Mononuclear cell (primary cell): ENCODE measurements at regions not wholly inside any gene's neighbourhood (a gene's known extent, or its start where the extent isn't known, plus 50 kb on each side); places are given as distances from the start of the nearest gene placed in this dataset.
"Not testable (repeated sequence)": the region's sequence is repeated elsewhere in the genome, so short reads cannot be mapped to it uniquely, and the experiment has no call there.

ENCODE experiments used
- H3K27me3 ChIP-seq: 2 replicates; pipeline ENCODE4 v1.6.0; 2011; ENCODE audit warnings: low read length, control low read depth; ENCODE audit not compliant: insufficient read depth
- H3K4me1 ChIP-seq: 2 replicates; pipeline ENCODE4 v1.5.1; 2011; ENCODE audit warnings: mild to moderate bottlenecking, low read length, control low read depth; ENCODE audit not compliant: insufficient read depth
- H3K4me3 ChIP-seq: 2 replicates; pipeline ENCODE4 v1.5.1; 2011; ENCODE audit warnings: mild to moderate bottlenecking, low read length, moderate library complexity
- H3K9me3 ChIP-seq: 2 replicates; pipeline ENCODE4 v1.5.1; 2011; ENCODE audit warnings: low read depth, mild to moderate bottlenecking, control low read depth, low read length

DNA sequence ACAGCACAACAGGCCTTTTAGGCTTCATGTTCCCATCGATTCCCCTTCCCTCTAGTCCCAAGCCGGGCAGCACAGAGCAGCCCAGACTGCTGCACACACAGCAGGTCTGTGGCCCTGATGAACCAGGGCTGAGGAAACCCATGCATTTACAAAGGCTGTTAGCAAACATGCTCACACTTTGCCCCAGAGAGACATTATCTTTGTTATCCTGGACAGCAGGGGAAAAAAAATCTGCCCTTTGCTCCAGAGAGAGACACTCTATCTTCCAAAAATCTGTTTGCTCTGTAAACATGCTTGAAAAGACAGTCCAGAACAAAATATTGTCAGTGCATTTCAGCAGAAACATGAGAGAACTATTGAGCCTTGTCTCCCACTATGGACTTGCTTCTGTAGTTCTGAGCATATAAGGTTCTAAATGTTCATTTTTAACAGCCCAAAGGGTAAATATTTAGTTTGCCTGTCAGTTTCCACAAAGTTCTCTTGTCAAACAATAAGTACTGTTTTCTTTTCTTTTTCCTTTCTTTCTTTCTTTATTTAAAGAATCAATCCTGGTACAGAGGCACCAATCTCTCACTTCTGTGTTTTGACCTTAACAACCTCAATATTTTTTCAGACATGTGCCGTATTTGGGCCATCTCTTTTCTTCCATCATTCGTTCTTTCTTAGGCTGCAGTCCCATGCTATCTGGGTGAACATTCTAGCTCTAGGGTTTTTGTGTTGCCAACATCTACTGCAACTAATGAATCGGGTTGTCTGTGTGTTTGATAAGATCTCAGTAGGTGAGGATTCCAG is 468.0 kb downstream of the EPM2A start:
- no peaks in the 10 kb centered on the region for H3K27me3 ChIP-seq
- H3K4me1 ChIP-seq = no peaks in the 10 kb centered on the region
- no peak overlapping the region for H3K4me3 ChIP-seq
- H3K9me3 ChIP-seq = no peaks in the 10 kb centered on the region

DNA sequence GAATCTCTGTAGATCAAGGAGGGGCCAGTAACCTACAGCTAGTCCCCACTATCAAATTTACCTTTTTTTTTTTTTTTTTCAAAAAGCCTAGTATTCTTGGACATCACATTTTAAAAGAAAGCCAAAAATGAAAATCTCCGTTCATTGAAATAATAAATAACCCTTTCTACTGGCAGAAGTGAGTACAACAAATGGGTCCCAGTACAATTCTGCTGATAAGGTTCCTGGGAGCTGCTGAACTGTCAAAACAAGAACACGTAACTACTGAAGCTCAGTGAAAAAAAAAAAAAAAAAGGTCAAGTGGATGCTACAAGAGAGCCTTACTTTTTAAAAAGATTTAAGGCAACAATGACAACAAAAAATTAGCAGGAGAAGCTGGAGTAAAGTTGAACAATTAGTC is 464.9 kb downstream of the EPM2A start:
- H3K27me3 ChIP-seq = no peaks in the 10 kb centered on the region
- H3K4me3 ChIP-seq = no peak overlapping the region
- no peaks in the 10 kb centered on the region for H3K4me1 ChIP-seq
- no peaks in the 10 kb centered on the region for H3K9me3 ChIP-seq

GRCh38 chr6:145271040-145271439 is 464.3 kb downstream of the EPM2A start:
- Histone ChIP-seq H3K4me3 (no peak overlapping the region), H3K27me3 (no peaks in the 10 kb centered on the region), H3K4me1 (no peaks in the 10 kb centered on the region), H3K9me3 (no peaks in the 10 kb centered on the region)

DNA sequence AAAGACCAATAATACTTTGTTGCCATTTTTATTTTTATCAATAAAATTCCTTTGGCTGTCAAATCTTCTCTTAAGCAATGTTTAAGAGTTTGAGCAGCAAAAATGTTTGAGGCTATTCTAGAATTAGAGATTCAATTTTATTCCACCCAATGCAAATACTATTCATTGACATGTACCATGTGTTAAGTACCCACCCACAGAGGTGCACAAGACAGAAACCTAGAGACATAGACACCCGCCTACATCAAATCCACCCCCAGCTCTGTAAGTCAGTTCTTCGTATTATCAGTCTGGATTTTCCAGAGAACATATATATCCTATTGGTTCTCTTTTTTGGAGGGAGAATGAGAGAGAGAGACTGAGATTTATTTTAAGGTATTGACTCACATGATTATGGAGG is 463.7 kb downstream of the EPM2A start:
- Histone ChIP-seq H3K4me1 (no peaks in the 10 kb centered on the region), H3K9me3 (no peaks in the 10 kb centered on the region), H3K4me3 (no peak overlapping the region), H3K27me3 (no peaks in the 10 kb centered on the region)

DNA sequence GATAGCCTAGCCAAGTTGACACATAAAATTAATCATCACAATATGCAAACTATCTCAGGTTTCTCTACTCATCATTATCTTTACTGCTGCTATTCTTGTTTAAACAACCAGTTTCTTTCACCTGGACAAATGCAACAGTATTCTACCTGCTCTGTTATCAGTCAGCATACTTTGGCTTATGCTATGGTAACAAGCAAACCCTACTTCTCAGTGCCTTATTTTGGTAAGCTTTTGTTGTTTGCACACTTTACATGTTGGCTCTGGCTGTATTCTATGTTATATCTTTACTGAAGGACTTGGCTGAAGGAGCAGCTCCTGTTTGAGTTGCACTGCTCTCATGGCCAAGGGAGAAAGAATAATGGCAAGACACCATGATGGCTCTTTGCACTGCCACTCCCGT is 463.1 kb downstream of the EPM2A start:
- no peaks in the 10 kb centered on the region for H3K4me1 ChIP-seq
- no peak overlapping the region for H3K4me3 ChIP-seq
- no peaks in the 10 kb centered on the region for H3K27me3 ChIP-seq
- no peaks in the 10 kb centered on the region for H3K9me3 ChIP-seq

GRCh38 chr6:145273136-145273535 is 462.2 kb downstream of the EPM2A start:
- no peaks in the 10 kb centered on the region for H3K9me3 ChIP-seq
- no peaks in the 10 kb centered on the region for H3K4me1 ChIP-seq
- H3K4me3 ChIP-seq = no peak overlapping the region

GRCh38 chr6:145274083-145274482 is 461.2 kb downstream of the EPM2A start:
- Histone ChIP-seq H3K27me3 (no peaks in the 10 kb centered on the region), H3K9me3 (no peaks in the 10 kb centered on the region), H3K4me1 (no peaks in the 10 kb centered on the region), H3K4me3 (no peak overlapping the region)

More at GRCh38 chr6:145273136-145273535, 462.2 kb downstream of the EPM2A start:
- no peaks in the 10 kb centered on the region for H3K27me3 ChIP-seq

DNA sequence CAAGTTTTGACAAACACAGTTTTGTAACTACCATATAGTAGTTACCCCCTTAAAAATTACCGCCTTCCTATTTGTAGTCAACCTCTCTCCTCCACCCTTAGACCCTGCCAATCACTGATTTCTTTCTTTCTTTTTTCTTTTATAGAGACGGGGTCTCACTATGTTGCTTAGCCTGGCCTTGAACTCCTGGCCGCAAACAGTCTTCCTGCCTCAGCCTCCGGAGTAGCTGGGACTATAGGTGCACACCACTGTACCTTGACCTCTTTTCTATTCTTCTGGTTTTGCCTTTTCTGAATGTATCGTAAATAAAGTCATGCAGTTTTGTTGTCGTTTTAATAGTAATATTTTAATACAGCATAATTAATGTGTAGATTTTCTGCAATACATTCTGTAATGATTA is 460.3 kb downstream of the EPM2A start:
- H3K4me3 ChIP-seq = no peak overlapping the region
- no peaks in the 10 kb centered on the region for H3K9me3 ChIP-seq
- H3K27me3 ChIP-seq = no peaks in the 10 kb centered on the region
- no peaks in the 10 kb centered on the region for H3K4me1 ChIP-seq

GRCh38 chr6:145275787-145276186 is 459.5 kb downstream of the EPM2A start:
- H3K27me3 ChIP-seq = no peaks in the 10 kb centered on the region
- no peaks in the 10 kb centered on the region for H3K4me1 ChIP-seq
- H3K9me3 ChIP-seq = no peaks in the 10 kb centered on the region
- no peak overlapping the region for H3K4me3 ChIP-seq

GRCh38 chr6:145276756-145277155 is 458.6 kb downstream of the EPM2A start:
- Histone ChIP-seq H3K4me1 (no peaks in the 10 kb centered on the region), H3K27me3 (no peaks in the 10 kb centered on the region), H3K4me3 (no peak overlapping the region), H3K9me3 (no peaks in the 10 kb centered on the region)

- Histone ChIP-seq H3K4me1 (no peaks in the 10 kb centered on the region), H3K4me3 (no peak overlapping the region), H3K27me3 (no peaks in the 10 kb centered on the region), H3K9me3 (no peaks in the 10 kb centered on the region)
Observed at GRCh38 chr6:145277358-145278086, 457.8 kb downstream of the EPM2A start.

DNA sequence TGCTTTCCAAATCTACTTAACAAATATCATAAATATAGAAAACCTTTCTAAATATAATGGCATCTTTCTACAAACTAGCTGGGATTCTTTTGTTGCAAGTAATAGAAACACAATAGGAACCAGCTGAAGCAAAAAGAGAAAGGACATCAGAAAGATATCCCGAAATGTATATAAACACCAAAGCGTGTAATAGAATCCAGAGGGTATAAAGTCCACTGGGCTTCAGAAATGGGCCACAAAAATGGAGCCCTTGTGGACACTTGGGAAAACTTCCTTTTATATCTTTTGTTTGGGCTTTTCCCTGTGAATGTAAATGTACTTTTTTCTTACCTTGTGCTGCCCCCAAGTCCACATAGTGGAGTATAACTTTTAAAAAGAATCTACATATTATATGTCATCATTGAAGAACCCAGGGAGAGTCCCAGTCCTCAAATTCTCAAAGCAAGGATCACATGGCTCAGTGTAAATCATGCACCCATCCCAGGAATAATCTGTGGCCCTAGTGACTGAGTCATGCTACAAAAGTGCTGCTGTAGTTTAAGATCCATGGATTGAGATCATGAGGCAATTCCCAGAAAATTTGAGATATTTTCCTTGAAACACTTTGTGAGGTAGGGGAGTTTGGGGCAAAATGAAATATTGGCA is 457.0 kb downstream of the EPM2A start:
- Histone ChIP-seq H3K4me1 (no peaks in the 10 kb centered on the region), H3K4me3 (no peak overlapping the region), H3K27me3 (no peaks in the 10 kb centered on the region), H3K9me3 (no peaks in the 10 kb centered on the region)

- Histone ChIP-seq H3K4me1 (no peaks in the 10 kb centered on the region), H3K9me3 (no peaks in the 10 kb centered on the region), H3K27me3 (no peaks in the 10 kb centered on the region), H3K4me3 (no peak overlapping the region)
Observed at GRCh38 chr6:145279551-145279950, 455.8 kb downstream of the EPM2A start.

- H3K4me3 ChIP-seq = no peak overlapping the region
- no peaks in the 10 kb centered on the region for H3K9me3 ChIP-seq
Observed at GRCh38 chr6:145279993-145280392, 455.3 kb downstream of the EPM2A start.

GRCh38 chr6:145283209-145283608 is 452.1 kb downstream of the EPM2A start:
- not testable (repeated sequence) for H3K4me1 ChIP-seq, H3K9me3 ChIP-seq, H3K27me3 ChIP-seq, H3K4me3 ChIP-seq

More at GRCh38 chr6:145279993-145280392, 455.3 kb downstream of the EPM2A start:
- Histone ChIP-seq H3K27me3 (no peaks in the 10 kb centered on the region), H3K4me1 (no peaks in the 10 kb centered on the region)
